GM12878 (cell line): ENCODE measurements at regions not wholly inside any gene's neighbourhood (a gene's known extent, or its start where the extent isn't known, plus 50 kb on each side); places are given as distances from the start of the nearest gene placed in this dataset.

Experiments used
- ATAC-seq: fragments of 200-7000 bp; cut with Tn5 transposase; 3 replicates; pipeline ENCODE4 v1.9.1; 2020; ENCODE audit warnings: mild to moderate bottlenecking, moderate library complexity
- BruUV-seq: library from RNA; stranded (reverse); fragments of 400-500 nt; replicated peaks from 2 replicates; lab custom pipeline; 2021; lab: Mats Ljungman, UMichigan
- CTCF ChIA-PET: fragments of 300-600 bp; sonication (Branson Sonifier 250); formaldehyde crosslinking; extraction: SDS; loops from one replicate; lab custom pipeline; 2021; ENCODE audit warnings: inconsistent platforms; lab: Yijun Ruan, JAX
- POLR2A ChIA-PET: fragments of 350-600 bp; formaldehyde crosslinking; extraction: SDS; loops from one replicate; lab custom pipeline; 2021; ENCODE audit warnings: inconsistent platforms; lab: Charles Lee
- RAD21 ChIA-PET: fragments of 300-600 bp; sonication (Branson Sonifier 250); formaldehyde crosslinking; loops from one replicate; lab custom pipeline; 2023; ENCODE audit warnings: antibody characterized with exemption; ENCODE audit not compliant: unreplicated experiment; lab: Charles Lee
- SMC1A ChIA-PET: fragments of 300-600 bp; sonication (Branson Sonifier 250); formaldehyde crosslinking; loops from one replicate; lab custom pipeline; 2023; ENCODE audit not compliant: unreplicated experiment, uncharacterized antibody; lab: Charles Lee
- DNase-seq: peaks from one replicate; pipeline ENCODE4 v3.0.0-alpha.2; 2011; ENCODE audit warnings: low read depth, low spot score
- FAIRE-seq: peaks from 3 replicates; lab custom pipeline; 2011; peaks lifted over from hg19 to GRCh38; lab: Jason Lieb, UNC
- H2AFZ ChIP-seq: 2 replicates; pipeline ENCODE4 v1.6.0; 2011; ENCODE audit warnings: low read depth, low read length, control low read depth; ENCODE audit not compliant: control insufficient read depth
- H3K27ac ChIP-seq: 2 replicates; pipeline ENCODE4 v1.5.1; 2011; ENCODE audit warnings: control low read depth; ENCODE audit not compliant: control insufficient read depth, insufficient read depth
- H3K27me3 ChIP-seq, 2 experiments: replicated peaks in 1 of 2; 2 replicates each; pipeline versions ENCODE4 v1.6.0 to v1.6.1; 2011; ENCODE audit warnings: low read length in 1 of 2; ENCODE audit not compliant: control insufficient read depth in 2 of 2, insufficient read depth in 2 of 2
- H3K36me3 ChIP-seq, 2 experiments: 2 replicates each; pipeline ENCODE4 v1.5.1; 2011; ENCODE audit warnings: low read length in 1 of 2; ENCODE audit not compliant: control insufficient read depth in 2 of 2, insufficient read depth in 2 of 2
- H3K4me1 ChIP-seq: 2 replicates; pipeline ENCODE4 v1.6.1; 2011; ENCODE audit warnings: mild to moderate bottlenecking, low read length, moderate library complexity, mixed read lengths; ENCODE audit not compliant: control insufficient read depth, insufficient read depth
- H3K4me2 ChIP-seq: 2 replicates; pipeline ENCODE4 v1.6.0; 2011; ENCODE audit warnings: control low read depth; ENCODE audit not compliant: control insufficient read depth, insufficient read depth
- H3K4me3 ChIP-seq: fragments of 200-600 bp; sonication (generic); 2 replicates; pipeline ENCODE4 v1.5.1; 2016
- H3K79me2 ChIP-seq: 2 replicates; pipeline ENCODE4 v1.6.0; 2011; ENCODE audit warnings: low read length; ENCODE audit not compliant: control insufficient read depth, insufficient read depth
- H3K9ac ChIP-seq: 2 replicates; pipeline ENCODE4 v1.8.0; 2011; ENCODE audit warnings: low read length, control low read depth, mixed read lengths; ENCODE audit not compliant: control insufficient read depth, insufficient read depth
- H3K9me3 ChIP-seq: replicated peaks from 3 replicates; pipeline ENCODE4 v1.5.1; 2011; ENCODE audit warnings: mild to moderate bottlenecking, low read length; ENCODE audit not compliant: control insufficient read depth, insufficient read depth
- H4K20me1 ChIP-seq: 2 replicates; pipeline ENCODE4 v1.6.0; 2011; ENCODE audit not compliant: control insufficient read depth, insufficient read depth
- E2F4 ChIP-seq: IDR thresholded peaks from 2 replicates; pipeline ENCODE4 v1.6.1; 2012; ENCODE audit warnings: low read depth, low read length, improper control_type of control experiment
- EP300 ChIP-seq, 2 experiments: fragments of 150-350 bp in 1 of 2; IDR thresholded peaks; 2 replicates each; pipeline ENCODE4 v1.6.1; 2011 to 2012; ENCODE audit warnings: low read depth in 2 of 2, low read length in 2 of 2, borderline replicate concordance in 1 of 2, improper control_type of control experiment in 1 of 2, inconsistent platforms in 1 of 2; ENCODE audit not compliant: control insufficient read depth in 1 of 2
- IRF5 ChIP-seq: fragments of 450-650 bp; IDR thresholded peaks from 2 replicates; pipeline ENCODE4 v1.6.1; 2017; ENCODE audit warnings: borderline replicate concordance
- NFYB ChIP-seq: IDR thresholded peaks from 2 replicates; pipeline ENCODE4 v1.6.1; 2011; ENCODE audit warnings: low read depth, mild to moderate bottlenecking, low read length, improper control_type of control experiment, moderate library complexity; ENCODE audit not compliant: insufficient read depth
- NR2F1 ChIP-seq: fragments of 450-650 bp; conservative IDR thresholded peaks from 2 replicates; pipeline ENCODE4 v1.6.1; 2017; ENCODE audit warnings: mild to moderate bottlenecking
- PKNOX1 ChIP-seq: fragments of 450-650 bp; IDR thresholded peaks from 2 replicates; pipeline ENCODE4 v1.6.1; 2016; ENCODE audit warnings: mild to moderate bottlenecking
- RCOR1 ChIP-seq: conservative IDR thresholded peaks from 2 replicates; pipeline ENCODE4 v1.6.1; 2012; ENCODE audit warnings: low read depth, low read length, improper control_type of control experiment
- REST ChIP-seq: IDR thresholded peaks from 2 replicates; pipeline ENCODE4 v1.6.1; 2012; ENCODE audit warnings: mild to moderate bottlenecking, low read depth, low read length
- SIN3A ChIP-seq: IDR thresholded peaks from 2 replicates; pipeline ENCODE4 v1.6.1; 2012; ENCODE audit warnings: low read depth, low read length, improper control_type of control experiment
- SMAD5 ChIP-seq: IDR thresholded peaks from 2 replicates; pipeline ENCODE4 v1.6.1; 2016; ENCODE audit warnings: antibody characterized with exemption, low read depth
- ZNF384 ChIP-seq: IDR thresholded peaks from 2 replicates; pipeline ENCODE4 v1.6.1; 2012; ENCODE audit warnings: low read depth, mild to moderate bottlenecking, low read length, improper control_type of control experiment, borderline replicate concordance
- ZNF592 ChIP-seq: fragments of 450-650 bp; IDR thresholded peaks from 2 replicates; pipeline ENCODE4 v1.6.1; 2017; ENCODE audit warnings: mild to moderate bottlenecking, moderate library complexity
- WGBS: methylation state at CpG from one replicate; pipeline ENCODE4 v1.1.6; 2016; ENCODE audit warnings: low lambda C conversion rate; ENCODE audit not compliant: insufficient replicate concordance, insufficient coverage; ENCODE audit errors: missing lambda C conversion rate; 5-methylcytosine and 5-hydroxymethylcytosine counted together
- in situ Hi-C: fragments of 300-500 bp; cut with MboI; formaldehyde crosslinking; loops from 9 replicates; pipeline ENCODE4 v1.14.3; 2018; ENCODE audit warnings: mixed read lengths
- intact Hi-C: fragments of 100-400 bp; cut with micrococcal nuclease; formaldehyde crosslinking; loops from one replicate; pipeline ENCODE4 v1.14.2; 2022; ENCODE audit not compliant: unreplicated experiment

- 5% methylated on average over 2 of the region's 2 CpGs for WGBS
- Histone ChIP-seq H3K27me3 (no peaks in the 10 kb centered on the region), H4K20me1 (no peaks in the 10 kb centered on the region), H3K9ac (no peak overlapping the region), H3K4me1 (no peaks in the 10 kb centered on the region), H3K27ac (no peak overlapping the region), H2AFZ (no peak overlapping the region), H3K4me2 (no peak overlapping the region), H3K79me2 (no peaks in the 10 kb centered on the region), H3K36me3 (no peaks in the 10 kb centered on the region), H3K4me3 (no peak overlapping the region), H3K9me3 (no peaks in the 10 kb centered on the region; the same call in 2 of the 3 replicates)
- no TSS peak for BruUV-seq
- ChIA-PET CTCF (no interaction called here), POLR2A (no interaction called here), RAD21 (no interaction called here), SMC1A (no interaction called here)
- ATAC-seq (no peak), DNase-seq (no peak), FAIRE-seq (no peak)
- TF ChIP-seq EP300 (IDR thresholded peaks at IDR 0.05; ENCODE audit: borderline replicate concordance in 1 of 2, control insufficient read depth in 1 of 2, low read depth in 2 of 2, low read length in 2 of 2) (no peak), REST (no peak), PKNOX1 (no peak), ZNF384 (no peak), RCOR1 (no peak), SMAD5 (no peak), NR2F1 (no peak), IRF5 (no peak), E2F4 (no peak), NFYB (no peak), SIN3A (no peak), ZNF592 (no peak)
- intact Hi-C loops (no loop called here), in situ Hi-C loops (no loop called here)
Observed at GRCh38 chr4:154946113-154946512, 165.0 kb downstream of the RBM46 start.
